ENCODE measurements at regions not wholly inside any gene's neighbourhood (a gene's known extent, or its start where the extent isn't known, plus 50 kb on each side); places are given as distances from the start of the nearest gene placed in this dataset.
"Not testable (repeated sequence)": the region's sequence is repeated elsewhere in the genome, so short reads cannot be mapped to it uniquely, and the experiment has no call there.

DNA sequence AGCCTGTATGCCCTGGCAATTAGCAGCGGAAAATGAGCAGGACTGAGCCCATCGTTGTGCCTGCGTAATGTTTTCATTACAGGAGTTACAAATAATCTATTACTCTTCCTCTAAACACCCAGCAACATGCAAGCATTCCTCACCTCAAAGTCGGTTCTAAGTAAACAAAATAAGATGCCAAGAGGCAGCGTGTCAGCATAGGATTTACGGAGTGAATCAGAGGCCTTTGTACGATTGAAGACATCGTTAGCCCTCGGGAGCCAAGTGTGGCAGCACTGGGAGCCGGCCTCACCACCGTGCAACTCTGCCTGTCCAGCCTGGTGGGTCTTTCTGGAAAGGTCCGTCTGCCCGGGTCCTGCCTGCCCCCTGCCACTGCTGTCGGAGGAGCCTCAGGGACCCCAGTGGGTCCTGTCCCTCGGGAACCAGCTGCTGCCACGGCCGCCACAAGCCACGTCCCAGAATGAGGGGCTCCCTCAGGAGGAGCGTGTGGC, 80.1 kb upstream of the CTDP1 start:
- H3K9me3 Mint-ChIP-seq (ENCODE audit: low read depth): no peaks in the 10 kb centered on the region
- peaks cover 5% of the 10 kb centered on the region for H3K27me3 Mint-ChIP-seq
- no peak for ATAC-seq
- no peaks in the 10 kb centered on the region for H3K36me3 Mint-ChIP-seq
- H3K27ac Mint-ChIP-seq: no peak overlapping the region
- CTCF ChIA-PET: no interaction called here
- H3K4me1 Mint-ChIP-seq: no peaks in the 10 kb centered on the region
- no peak for DNase-seq
- H3K4me3 Mint-ChIP-seq: no peak overlapping the region

DNA sequence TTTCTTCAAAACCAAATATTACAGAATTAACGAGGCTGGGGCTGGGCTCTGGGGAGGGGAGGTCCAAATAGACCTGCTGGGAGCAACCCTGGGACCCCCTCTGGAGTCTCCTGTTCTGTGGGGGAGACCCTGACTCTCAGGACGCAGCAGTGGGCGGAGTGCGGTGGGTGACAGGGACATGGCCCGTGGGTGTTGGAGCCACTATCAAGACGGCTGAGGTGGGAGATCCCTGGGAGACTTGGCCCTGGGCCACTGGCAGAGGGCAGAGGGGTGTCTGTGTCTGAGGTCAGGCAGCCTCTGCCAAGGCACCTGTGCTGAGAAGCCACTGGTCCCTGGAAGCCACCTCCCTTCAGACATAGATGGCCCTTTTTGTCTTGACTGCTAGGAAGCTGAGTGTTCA, 79.5 kb upstream of the CTDP1 start:
- Mint-ChIP-seq H3K36me3 (no peaks in the 10 kb centered on the region), H3K9me3 (ENCODE audit: low read depth) (no peaks in the 10 kb centered on the region), H3K27me3 (peaks cover 2% of the 10 kb centered on the region), H3K27ac (no peak overlapping the region), H3K4me3 (no peak overlapping the region), H3K4me1 (no peaks in the 10 kb centered on the region)
- no peak for ATAC-seq
- no peak for DNase-seq
- CTCF ChIA-PET: no interaction called here

DNA sequence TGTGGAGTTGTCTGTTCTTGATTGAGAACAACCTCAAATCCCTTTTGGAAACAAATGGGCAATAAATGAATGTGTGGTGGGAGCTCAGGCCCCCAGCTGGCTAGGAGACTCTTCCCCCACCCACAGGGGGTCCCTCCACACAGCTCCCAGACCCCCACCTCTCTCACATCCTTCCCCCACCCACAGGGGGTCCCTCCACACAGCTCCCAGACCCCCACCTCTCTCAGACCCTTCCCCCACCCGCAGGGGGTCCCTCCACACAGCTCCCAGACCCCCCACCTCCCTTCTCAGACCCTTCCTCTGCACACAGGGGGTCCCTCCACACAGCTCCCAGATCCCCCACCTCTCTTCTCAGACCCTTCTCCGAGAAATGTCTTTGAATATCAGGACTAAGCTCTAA, 79.0 kb upstream of the CTDP1 start:
- Mint-ChIP-seq H3K9me3 (ENCODE audit: low read depth) (no peaks in the 10 kb centered on the region), H3K4me3 (no peak overlapping the region), H3K36me3 (no peaks in the 10 kb centered on the region), H3K27ac (no peak overlapping the region), H3K27me3 (no peaks in the 10 kb centered on the region), H3K4me1 (no peaks in the 10 kb centered on the region)
- ATAC-seq (no peak), DNase-seq (no peak)
- CTCF ChIA-PET: no interaction called here

DNA sequence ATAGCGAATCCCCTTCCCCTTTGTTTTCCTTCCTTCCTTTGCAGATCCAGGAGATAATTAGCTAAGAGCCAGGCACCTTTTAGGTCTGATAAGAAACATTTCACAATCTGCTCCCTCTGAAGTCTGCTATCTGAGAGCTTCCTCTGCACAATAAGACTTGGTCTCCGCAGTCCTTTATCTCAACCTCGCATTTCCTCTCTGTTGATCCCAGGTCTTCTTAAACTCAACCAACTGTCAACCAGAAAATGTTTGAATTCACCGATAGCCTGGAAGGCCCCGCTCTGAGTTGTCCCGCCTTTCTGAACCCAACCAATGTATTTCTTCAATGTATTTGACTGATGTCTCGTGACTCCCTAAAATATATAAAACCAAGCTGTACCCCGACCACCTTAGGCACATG, 78.4 kb upstream of the CTDP1 start:
- CTCF ChIA-PET: no interaction called here
- no peak for ATAC-seq
- no peak for DNase-seq
- H3K36me3 Mint-ChIP-seq: no peaks in the 10 kb centered on the region
- H3K27me3 Mint-ChIP-seq: no peaks in the 10 kb centered on the region
- peaks cover 2% of the 10 kb centered on the region for H3K9me3 Mint-ChIP-seq (ENCODE audit: low read depth)
- no peak overlapping the region for H3K27ac Mint-ChIP-seq
- no peaks in the 10 kb centered on the region for H3K4me1 Mint-ChIP-seq
- no peak overlapping the region for H3K4me3 Mint-ChIP-seq

DNA sequence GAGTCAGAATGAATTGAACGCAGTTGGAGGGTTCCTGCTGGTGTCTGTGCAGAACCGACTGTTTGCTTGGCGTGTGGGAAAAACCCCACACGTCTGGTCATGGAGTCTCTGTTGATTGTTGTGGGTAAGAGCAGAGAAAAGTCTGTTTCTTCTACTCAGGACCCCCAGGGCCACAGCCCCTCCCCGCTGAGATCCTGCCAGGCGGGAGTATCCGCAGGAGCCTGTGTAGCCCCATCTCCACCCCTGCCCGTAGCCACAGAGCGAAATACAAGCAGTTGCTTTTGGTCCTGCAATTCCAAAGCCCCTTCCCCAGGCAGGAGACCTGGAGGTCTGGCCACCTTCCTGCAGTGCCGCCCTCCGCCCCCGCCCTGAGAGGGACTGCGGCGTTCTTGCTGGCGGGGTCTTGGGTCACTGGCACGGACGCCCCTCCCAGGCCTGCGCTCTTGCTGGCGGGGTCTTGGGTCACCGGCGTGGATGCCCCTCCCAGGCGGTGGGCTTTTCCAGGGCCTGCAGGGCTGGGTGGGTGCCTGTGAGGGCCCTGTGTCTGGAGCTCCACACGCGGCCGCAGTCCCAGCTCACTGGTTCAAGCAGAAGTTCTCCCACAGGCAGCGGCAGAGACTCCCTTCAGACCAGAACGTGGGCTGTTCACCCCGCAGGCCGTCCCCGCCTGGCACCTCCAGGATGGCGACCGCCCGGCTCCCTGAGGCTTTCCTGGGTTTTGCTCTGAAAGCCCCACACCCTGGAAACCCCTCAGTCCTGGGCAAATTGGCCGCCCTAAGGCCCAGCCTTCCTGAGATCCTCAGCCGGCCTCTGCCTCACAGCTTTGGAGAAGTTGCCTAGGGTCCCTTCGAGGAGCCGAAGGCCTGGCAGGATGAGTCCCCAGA, 76.0 kb upstream of the CTDP1 start:
- H3K36me3 Mint-ChIP-seq: no peaks in the 10 kb centered on the region
- CTCF ChIA-PET: no interaction called here
- no peak for DNase-seq

DNA sequence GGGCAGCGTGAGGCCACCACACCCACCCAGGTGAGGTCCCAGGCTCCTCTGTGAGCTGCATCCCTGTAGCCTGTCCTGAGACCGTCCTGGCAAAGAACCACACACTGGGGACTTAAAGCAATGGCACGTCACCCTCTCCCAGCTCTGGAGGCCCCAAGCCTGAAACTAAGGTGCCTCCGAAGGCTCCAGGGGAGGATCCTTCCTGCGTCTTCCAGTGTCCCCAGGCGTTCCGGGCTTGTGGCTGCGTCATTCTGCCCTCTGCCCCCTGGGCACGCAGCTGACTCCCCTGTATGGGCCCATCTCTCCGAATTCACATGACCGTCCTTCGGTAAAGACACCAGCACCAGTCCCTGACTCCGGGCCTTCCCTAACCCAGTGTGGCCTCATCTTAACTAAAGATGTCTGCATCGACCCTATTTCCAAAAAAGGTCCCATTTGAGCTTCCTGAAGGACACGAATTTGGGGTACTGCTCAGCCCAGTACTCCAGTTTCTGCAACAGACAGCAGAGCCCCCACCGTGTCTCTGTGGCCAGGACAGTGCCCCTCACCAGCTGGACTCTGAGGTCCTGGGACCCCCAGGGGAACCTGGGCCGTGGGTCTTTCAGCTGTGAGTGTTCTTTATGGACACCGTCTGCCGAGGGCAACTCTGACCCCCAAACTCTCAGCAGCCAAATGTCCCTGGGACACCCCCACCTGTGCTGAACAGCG, 75.2 kb upstream of the CTDP1 start:
- Mint-ChIP-seq H3K36me3 (no peaks in the 10 kb centered on the region), H3K27ac (no peak overlapping the region), H3K27me3 (no peaks in the 10 kb centered on the region), H3K9me3 (ENCODE audit: low read depth) (peaks cover 3% of the 10 kb centered on the region), H3K4me1 (no peaks in the 10 kb centered on the region), H3K4me3 (no peak overlapping the region)
- ATAC-seq (no peak), DNase-seq (no peak)
- CTCF ChIA-PET: no interaction called here

More for the DNA sequence above, 76.0 kb upstream of the CTDP1 start:
- H3K27ac Mint-ChIP-seq: no peak overlapping the region
- no peak overlapping the region for H3K4me3 Mint-ChIP-seq
- no peak for ATAC-seq
- peaks cover 3% of the 10 kb centered on the region for H3K9me3 Mint-ChIP-seq (ENCODE audit: low read depth)
- H3K4me1 Mint-ChIP-seq: no peaks in the 10 kb centered on the region
- H3K27me3 Mint-ChIP-seq: no peaks in the 10 kb centered on the region

DNA sequence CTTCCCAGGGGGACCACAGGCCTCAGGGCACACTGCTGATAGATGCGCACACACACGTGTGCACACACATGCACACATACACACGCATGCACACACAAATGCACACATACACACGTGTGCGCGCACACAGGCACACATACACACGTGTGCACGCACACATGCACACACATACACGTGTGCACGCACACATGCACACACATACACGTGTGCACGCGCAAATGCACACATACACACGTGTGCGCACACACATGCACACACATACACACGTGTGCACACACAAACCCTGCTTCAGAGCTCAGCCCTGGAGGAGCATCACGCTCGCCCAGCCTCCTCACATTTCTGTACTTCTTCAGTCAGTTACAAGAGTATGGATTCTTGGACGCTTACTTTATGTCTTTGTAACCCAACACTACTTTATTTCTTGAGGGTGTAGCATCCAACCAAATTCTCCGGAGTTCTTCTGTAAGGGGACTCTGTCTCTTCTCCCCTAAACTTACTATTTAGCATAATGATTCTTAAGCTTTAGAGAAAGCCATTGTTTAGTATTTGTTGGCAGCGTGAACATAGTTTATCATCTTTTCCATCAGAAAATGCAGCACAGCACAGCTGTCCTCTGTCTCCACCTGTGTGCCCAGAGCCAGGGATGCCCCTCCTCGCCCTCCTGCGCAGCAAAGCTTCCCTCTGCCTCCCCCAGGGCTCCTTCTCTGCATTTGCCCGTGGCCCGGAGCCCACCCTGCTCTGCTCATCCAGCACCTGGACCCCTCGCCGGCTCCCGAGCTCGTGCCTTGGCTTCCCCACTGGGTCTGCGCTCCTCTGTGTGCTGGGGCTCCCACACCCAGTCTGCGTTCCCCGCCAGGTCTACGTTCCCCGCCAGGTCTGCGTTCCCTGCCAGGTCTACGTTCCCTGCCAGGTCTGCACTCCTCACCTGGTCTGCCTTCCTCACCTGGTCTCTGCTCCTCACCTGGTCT, 74.4 kb upstream of the CTDP1 start:
- no peaks in the 10 kb centered on the region for H3K4me1 Mint-ChIP-seq
- no peak overlapping the region for H3K27ac Mint-ChIP-seq
- H3K4me3 Mint-ChIP-seq: no peak overlapping the region
- CTCF ChIA-PET: no interaction called here
- no peaks in the 10 kb centered on the region for H3K36me3 Mint-ChIP-seq
- no peaks in the 10 kb centered on the region for H3K27me3 Mint-ChIP-seq
- no peak for DNase-seq
- H3K9me3 Mint-ChIP-seq (ENCODE audit: low read depth): peaks cover 3% of the 10 kb centered on the region
- no peak for ATAC-seq

DNA sequence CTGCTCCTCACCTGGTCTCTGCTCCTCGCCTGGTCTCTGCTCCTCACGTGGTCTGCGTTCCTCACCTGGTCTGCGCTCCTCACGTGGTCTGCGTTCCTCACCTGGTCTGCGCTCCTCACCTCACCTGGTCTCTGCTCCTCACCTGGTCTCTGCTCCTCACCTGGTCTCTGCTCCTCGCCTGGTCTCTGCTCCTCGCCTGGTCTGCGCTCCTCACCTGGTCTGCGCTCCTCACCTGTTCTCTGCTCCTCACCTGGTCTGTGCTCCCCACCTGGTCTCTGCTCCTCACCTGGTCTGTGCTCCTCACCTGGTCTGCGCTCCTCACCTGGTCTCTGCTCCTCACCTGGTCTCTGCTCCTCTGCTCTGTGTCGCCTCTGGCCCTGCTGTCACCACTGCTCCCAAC, 73.5 kb upstream of the CTDP1 start:
- H3K27me3 Mint-ChIP-seq; H3K36me3 Mint-ChIP-seq; H3K9me3 Mint-ChIP-seq (ENCODE audit: low read depth); DNase-seq; ATAC-seq; H3K27ac Mint-ChIP-seq; H3K4me3 Mint-ChIP-seq; CTCF ChIA-PET; H3K4me1 Mint-ChIP-seq: not testable (repeated sequence)

DNA sequence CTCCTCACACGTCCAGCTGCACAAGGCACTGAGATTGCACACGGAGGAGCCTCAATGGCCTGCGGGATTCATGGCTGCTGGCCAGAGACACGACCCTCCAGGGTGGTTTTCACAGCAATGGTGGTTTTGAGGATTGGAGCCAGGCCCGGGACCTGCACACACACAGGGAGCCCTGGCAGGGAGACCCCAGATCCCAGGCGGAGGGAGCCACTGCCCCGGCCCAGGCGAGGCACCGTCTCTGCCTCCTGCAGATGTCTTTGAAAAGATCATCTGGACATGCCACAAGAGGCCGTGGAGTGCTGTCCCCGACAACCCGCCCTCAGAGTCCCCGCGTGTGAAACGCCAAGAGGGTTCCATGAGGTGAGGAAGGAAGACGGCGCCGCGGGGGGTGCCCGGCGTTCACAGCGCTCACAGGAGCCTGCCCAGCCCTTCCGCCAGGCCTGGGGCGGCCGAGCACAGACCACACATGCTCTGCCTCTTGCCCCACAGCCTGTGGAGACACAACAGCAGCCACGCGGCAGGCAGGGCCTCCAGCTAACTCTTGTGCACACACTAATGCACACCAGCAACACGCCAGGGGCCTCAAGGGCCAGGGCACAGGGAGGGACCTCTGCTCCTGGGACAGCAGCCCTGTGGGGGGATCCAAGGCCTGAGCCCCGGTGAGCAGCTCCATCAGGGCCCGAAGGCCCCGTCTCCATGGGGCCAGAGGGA, 72.8 kb upstream of the CTDP1 start:
- Mint-ChIP-seq H3K36me3 (no peaks in the 10 kb centered on the region), H3K4me1 (no peaks in the 10 kb centered on the region), H3K4me3 (no peak overlapping the region), H3K27me3 (no peaks in the 10 kb centered on the region), H3K27ac (no peak overlapping the region), H3K9me3 (ENCODE audit: low read depth) (peaks cover 3% of the 10 kb centered on the region)
- DNase-seq (no peak), ATAC-seq (no peak)
- CTCF ChIA-PET: no interaction called here

DNA sequence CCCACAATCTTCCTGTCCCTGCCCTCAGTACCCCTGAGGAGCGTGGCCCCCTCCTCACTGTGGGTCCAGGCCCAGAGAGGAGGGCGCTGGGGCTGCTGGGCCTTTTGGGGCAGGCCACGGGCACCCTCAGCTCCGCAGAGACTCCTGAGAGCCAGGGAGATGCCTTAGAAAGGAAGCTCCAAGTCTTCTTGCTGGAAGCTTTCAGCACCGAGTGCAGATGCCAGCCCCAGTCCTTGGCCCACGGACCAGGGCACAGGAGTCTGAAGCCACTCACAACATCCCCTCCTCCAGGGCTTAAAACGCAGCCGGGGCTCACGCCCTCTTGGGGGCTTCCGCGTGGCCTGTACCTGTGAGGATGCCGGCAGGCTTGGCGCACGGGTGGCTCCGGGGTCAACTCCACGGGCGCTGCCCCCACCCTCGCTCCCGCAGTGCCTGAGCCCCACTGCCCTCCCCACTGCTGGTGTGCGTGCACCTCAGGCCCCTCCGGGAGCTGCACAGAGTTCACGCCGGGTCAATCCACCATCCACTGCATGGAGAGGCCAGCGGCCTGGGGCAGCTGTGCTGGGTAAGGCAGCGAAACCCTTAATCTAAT, 72.1 kb upstream of the CTDP1 start:
- CTCF ChIA-PET: no interaction called here
- no peaks in the 10 kb centered on the region for H3K36me3 Mint-ChIP-seq
- no peak for DNase-seq

DNA sequence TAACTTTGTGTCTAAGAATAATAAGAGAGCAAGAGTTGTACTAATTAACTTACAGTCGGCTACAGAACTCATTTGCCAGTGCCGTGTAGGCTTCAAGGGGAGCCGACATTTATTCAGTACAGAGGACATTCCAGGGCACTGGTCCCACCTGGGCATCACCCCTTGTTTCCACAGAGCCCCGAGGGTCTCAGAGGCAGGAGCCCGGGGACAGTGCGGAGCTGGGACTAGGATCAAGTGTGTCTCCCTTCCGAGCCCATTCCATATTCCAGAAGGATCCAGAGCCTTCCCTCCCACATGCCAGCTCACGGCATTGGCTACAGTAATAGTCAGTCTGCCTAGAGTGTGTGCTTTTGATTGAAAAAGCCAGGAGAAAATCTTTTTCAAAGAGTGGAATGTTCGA, 71.5 kb upstream of the CTDP1 start:
- CTCF ChIA-PET: no interaction called here

More for the DNA sequence above, 72.1 kb upstream of the CTDP1 start:
- H3K9me3 Mint-ChIP-seq (ENCODE audit: low read depth): peaks cover 3% of the 10 kb centered on the region
- H3K4me1 Mint-ChIP-seq: no peaks in the 10 kb centered on the region
- no peak overlapping the region for H3K27ac Mint-ChIP-seq
- H3K27me3 Mint-ChIP-seq: no peaks in the 10 kb centered on the region
- no peak for ATAC-seq
- H3K4me3 Mint-ChIP-seq: no peak overlapping the region

DNA sequence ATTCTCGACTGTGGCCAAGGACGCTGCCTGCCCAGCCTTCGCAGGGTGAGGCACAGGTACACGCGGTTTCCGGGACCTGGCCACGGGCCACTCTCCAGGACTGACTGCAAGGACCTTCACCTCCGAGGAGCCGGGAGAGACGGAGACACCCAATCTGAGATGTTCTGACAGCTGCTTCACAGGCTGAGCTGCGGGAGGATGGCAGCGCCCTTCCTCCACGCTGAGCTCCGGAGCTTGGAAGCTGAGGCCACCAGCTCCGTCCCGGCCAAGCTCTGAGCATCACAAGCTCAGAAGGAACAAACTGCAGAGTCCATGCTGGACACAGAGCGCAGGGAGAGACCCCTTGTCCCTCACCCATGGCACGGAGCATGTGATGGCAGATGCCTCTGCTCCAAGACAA, 71.1 kb upstream of the CTDP1 start:
- CTCF ChIA-PET: no interaction called here
- H3K9me3 Mint-ChIP-seq (ENCODE audit: low read depth): peaks cover 3% of the 10 kb centered on the region
- H3K27me3 Mint-ChIP-seq: no peaks in the 10 kb centered on the region
- H3K4me3 Mint-ChIP-seq: no peak overlapping the region
- no peak for ATAC-seq
- H3K27ac Mint-ChIP-seq: no peak overlapping the region
- no peaks in the 10 kb centered on the region for H3K4me1 Mint-ChIP-seq
- DNase-seq: no peak
- H3K36me3 Mint-ChIP-seq: no peaks in the 10 kb centered on the region

More for the DNA sequence above, 71.5 kb upstream of the CTDP1 start:
- H3K36me3 Mint-ChIP-seq: no peaks in the 10 kb centered on the region
- H3K4me3 Mint-ChIP-seq: no peak overlapping the region
- ATAC-seq (no peak), DNase-seq (no peak)
- no peak overlapping the region for H3K27ac Mint-ChIP-seq
- H3K4me1 Mint-ChIP-seq: no peaks in the 10 kb centered on the region
- peaks cover 3% of the 10 kb centered on the region for H3K9me3 Mint-ChIP-seq (ENCODE audit: low read depth)
- H3K27me3 Mint-ChIP-seq: no peaks in the 10 kb centered on the region
